ENCODE measurements at regions not wholly inside any gene's neighbourhood (a gene's known extent, or its start where the extent isn't known, plus 50 kb on each side); places are given as distances from the start of the nearest gene placed in this dataset.

- intact Hi-C loops (cut with micrococcal nuclease): no loop called here
Observed at GRCh38 chr2:21281791-21282514, 158.2 kb downstream of the TDRD15 start.

- intact Hi-C loops (cut with micrococcal nuclease): no loop called here
Observed at GRCh38 chr2:21282515-21282898, 158.7 kb downstream of the TDRD15 start.

GRCh38 chr2:21288299-21288698, 164.5 kb downstream of the TDRD15 start:
- intact Hi-C loops (cut with micrococcal nuclease): no loop called here

- intact Hi-C loops (cut with micrococcal nuclease): no loop called here
Observed at GRCh38 chr2:21288739-21289520, 165.2 kb downstream of the TDRD15 start.

GRCh38 chr2:21289551-21289950, 165.8 kb downstream of the TDRD15 start:
- intact Hi-C loops (cut with micrococcal nuclease): no loop called here

GRCh38 chr2:21289989-21290388, 166.2 kb downstream of the TDRD15 start:
- intact Hi-C loops (cut with micrococcal nuclease): no loop called here

- intact Hi-C loops (cut with micrococcal nuclease): no loop called here
Observed at GRCh38 chr2:21291426-21291825, 167.7 kb downstream of the TDRD15 start.

GRCh38 chr2:21294446-21294845, 170.7 kb downstream of the TDRD15 start:
- intact Hi-C loops (cut with micrococcal nuclease): no loop called here

- intact Hi-C loops (cut with micrococcal nuclease): no loop called here
Observed at GRCh38 chr2:21299411-21299810, 175.6 kb downstream of the TDRD15 start.

GRCh38 chr2:21301871-21302455, 178.2 kb downstream of the TDRD15 start:
- intact Hi-C loops (cut with micrococcal nuclease): no loop called here

GRCh38 chr2:21303876-21304275, 180.1 kb downstream of the TDRD15 start:
- intact Hi-C loops (cut with micrococcal nuclease): no loop called here

GRCh38 chr2:21305581-21305980, 181.8 kb downstream of the TDRD15 start:
- intact Hi-C loops (cut with micrococcal nuclease): no loop called here

GRCh38 chr2:21306235-21306634, 182.5 kb downstream of the TDRD15 start:
- intact Hi-C loops (cut with micrococcal nuclease): no loop called here

GRCh38 chr2:21307037-21307436, 183.3 kb downstream of the TDRD15 start:
- intact Hi-C loops (cut with micrococcal nuclease): no loop called here

GRCh38 chr2:21310493-21310892, 186.7 kb downstream of the TDRD15 start:
- intact Hi-C loops (cut with micrococcal nuclease): no loop called here

- intact Hi-C loops (cut with micrococcal nuclease): no loop called here
Observed at GRCh38 chr2:21314322-21314835, 190.6 kb downstream of the TDRD15 start.

- intact Hi-C loops (cut with micrococcal nuclease): loop anchor here (5.0 kb wide), 2 partner anchors 655 to 870 kb away; partner anchors contain the start of gene RHOB
Observed at GRCh38 chr2:21317131-21317530, 193.4 kb downstream of the TDRD15 start.

GRCh38 chr2:21318263-21318662, 194.5 kb downstream of the TDRD15 start:
- intact Hi-C loops (cut with micrococcal nuclease): loop anchor here (5.0 kb wide), 2 partner anchors 656 to 871 kb away; partner anchors contain the start of gene RHOB

GRCh38 chr2:21326152-21326551, 202.4 kb downstream of the TDRD15 start:
- intact Hi-C loops (cut with micrococcal nuclease): no loop called here

GRCh38 chr2:21328177-21328576, 204.4 kb downstream of the TDRD15 start:
- intact Hi-C loops (cut with micrococcal nuclease): no loop called here

GRCh38 chr2:21330786-21331391, 207.1 kb downstream of the TDRD15 start:
- intact Hi-C loops (cut with micrococcal nuclease): no loop called here
